Stimulated activated CD4-positive, alpha-beta T cell treated with anti-CD3 and anti-CD28 coated beads, TNF-alpha, amount 100 ng/mL, for 48 hours (primary cell): ENCODE measurements at regions not wholly inside any gene's neighbourhood (a gene's known extent, or its start where the extent isn't known, plus 50 kb on each side); places are given as distances from the start of the nearest gene placed in this dataset.
"Not testable (repeated sequence)": the region's sequence is repeated elsewhere in the genome, so short reads cannot be mapped to it uniquely, and the experiment has no call there.

Experiments
- DNase-seq, 3 donors: peaks; one replicate each; pipeline ENCODE4 v3.0.0-alpha.2; 2020; ENCODE audit warnings: low read depth in 3 of 3

DNA sequence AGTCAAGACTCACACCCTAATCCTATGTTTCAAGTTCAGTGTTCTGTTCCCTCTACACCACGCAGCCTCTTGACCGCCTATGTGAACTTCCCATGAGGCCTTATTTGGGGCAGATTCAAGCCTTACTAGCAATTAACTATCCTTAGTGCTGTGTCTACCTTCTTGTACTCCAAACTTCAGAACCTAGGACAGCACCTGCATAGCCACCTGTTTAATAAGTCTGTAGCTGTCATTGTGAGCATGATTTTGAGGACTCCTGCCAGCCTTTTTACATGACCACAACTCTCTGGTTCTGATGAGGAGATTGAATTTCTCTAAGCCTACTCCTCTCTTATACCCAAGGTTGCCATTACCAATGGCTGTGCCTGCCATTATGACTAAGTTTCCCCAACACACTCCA lies 50.8 kb upstream of the PCSK1 start:
- no peak for DNase-seq

DNA sequence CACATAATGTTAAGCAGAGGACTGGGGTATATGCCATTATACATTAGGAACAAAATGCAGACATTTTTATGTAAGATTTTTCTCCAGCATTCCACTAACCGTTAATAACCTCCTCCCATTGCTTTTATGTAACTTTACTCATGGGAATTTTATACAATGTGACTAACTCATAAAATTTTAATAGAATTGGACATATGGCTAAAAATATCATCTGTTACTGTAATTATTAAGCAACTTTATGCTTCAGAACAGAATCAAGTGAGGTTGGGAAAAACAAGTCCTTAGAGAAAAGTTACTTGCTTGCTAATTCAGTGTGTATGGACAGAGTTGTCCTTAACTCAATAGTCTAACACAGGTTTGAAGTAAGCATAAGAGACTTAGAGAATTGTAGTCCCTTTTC lies 54.8 kb upstream of the PCSK1 start:
- DNase-seq, result no peak

DNA sequence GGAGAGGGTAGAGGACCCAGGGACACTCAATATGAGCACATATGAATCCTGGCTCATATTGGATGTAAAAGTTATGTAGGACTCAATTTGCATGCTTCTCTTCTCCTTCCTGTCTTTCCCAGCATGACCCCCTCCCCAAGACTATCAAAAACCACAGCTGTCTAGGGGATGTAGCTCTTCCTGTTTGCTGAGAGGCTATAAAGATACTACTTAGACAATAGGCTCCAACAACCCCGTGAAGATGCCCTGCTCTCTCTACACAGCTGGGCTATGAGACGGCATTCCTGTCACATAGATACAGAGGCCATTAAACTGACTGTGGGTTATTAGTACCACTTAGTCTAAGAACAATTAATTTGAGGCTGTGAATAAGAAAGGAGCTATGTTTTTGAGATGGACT lies 56.5 kb upstream of the PCSK1 start:
- DNase-seq, result no peak

DNA sequence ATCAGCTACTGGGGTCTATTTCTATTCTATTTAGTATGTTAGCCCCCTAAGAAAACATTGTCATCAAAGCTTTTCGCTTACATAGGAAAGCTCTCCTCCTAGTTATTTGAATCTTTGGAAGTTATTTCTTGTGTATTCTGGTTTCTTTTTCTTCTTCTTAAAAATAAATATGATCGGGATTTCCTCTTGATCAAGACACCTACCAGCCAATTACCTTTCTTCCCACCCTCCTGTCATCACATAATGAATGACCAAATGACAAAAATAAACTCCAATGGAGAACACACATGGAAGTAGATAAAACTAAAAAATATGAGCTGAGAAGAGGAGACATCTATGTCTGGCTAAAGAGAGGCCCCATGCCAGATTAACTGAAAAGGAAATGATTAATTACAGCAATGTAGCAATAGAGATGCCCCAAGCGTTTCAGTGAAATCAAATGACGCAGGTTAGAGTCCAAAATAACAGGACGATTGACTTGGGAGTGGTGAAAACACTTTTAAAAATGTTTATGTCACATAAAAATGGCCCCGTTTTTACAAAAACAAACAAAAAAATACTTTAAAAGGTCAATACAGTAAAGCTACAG lies 59.5 kb upstream of the PCSK1 start:
- no peak for DNase-seq

DNA sequence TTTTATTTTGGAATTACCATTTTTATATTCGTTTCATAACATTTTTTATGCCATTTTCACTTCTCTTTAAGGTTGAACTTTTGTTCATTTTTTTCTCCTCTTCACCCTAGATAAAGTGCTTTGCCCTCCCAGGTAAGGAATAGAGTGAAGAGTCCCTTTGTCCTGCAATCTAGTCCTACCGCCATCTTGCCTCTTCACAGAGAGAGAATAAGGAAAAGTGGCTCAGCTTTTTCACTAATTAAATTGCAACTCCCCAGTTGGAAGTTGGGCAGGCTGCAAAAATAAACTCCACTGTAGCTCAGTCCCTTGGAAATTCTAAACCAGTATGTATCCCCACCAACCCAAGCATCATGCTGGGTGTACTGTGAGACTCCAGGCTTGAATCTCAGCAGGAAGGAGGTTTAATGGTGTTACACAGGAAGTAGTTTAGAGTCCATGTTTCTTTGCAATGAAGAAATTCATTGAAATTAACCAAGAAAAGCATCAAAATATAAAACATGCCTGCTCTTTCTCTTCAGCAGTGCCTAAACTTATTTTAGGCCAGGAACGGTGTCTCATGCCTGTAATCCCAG lies 60.3 kb upstream of the PCSK1 start:
- no peak for DNase-seq

DNA sequence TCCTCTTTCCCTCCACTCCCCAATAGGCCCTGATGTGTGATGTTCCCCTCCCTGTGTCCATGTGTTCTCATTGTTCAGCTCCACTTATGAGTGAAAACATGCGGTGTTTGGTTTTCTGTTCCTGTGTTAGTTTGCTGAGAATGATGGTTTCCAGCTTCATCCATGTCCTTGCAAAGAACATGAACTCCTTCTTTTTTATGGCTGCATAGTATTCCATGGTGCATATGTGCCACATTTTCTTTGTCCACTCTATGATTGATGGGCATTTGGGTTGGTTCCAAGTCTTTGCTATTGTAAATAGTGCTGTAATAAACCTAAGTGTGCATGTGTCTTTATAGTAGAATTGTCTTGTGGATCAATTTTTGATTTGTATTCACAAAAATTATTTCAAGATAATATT lies 62.4 kb upstream of the PCSK1 start:
- DNase-seq, result not testable (repeated sequence)

DNA sequence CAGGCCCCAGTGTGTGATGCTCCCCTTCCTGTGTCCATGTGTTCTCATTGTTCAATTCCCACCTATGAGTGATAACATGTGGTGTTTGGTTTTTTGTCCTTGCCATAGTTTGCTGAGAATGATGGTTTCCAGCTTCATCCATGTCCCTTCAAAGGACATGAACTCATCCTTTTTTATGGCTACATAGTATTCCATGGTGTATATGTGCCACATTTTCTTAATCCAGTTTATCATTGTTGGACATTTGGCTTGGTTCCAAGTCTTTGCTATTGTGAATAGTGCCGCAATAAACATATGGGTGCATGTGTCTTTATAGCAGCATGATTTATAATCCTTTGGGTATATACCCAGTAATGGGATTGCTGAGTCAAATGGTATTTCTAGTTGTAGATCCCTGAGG lies 64.0 kb upstream of the PCSK1 start:
- DNase-seq, result not testable (repeated sequence)

DNA sequence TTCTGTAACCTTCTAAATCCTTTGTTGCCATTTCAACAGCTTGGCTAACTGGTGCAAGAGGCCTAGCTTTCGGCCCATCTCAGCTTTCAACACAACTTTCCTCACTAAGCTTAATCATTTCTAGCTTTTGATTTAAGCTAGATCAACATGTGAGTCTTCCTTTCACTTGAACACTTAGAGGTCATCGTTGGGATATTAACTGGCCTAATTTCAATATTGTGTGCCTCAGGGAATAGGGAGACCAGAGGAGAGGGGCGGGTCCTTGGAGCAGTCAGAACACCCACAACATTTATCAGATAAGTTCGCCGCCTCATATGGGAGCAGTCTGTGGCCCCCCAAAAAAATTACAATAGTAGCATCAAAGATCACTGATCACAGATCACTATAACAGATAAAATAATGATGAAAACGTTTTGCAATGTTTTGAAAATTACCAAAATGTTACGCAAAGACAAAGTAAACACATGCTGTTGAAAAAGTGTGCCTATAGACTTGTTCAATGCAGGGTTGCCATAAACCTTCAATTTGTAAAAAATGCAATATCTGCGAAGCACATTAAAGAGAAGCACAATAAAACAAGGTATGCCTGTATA lies 66.8 kb upstream of the PCSK1 start:
- DNase-seq, result no peak

DNA sequence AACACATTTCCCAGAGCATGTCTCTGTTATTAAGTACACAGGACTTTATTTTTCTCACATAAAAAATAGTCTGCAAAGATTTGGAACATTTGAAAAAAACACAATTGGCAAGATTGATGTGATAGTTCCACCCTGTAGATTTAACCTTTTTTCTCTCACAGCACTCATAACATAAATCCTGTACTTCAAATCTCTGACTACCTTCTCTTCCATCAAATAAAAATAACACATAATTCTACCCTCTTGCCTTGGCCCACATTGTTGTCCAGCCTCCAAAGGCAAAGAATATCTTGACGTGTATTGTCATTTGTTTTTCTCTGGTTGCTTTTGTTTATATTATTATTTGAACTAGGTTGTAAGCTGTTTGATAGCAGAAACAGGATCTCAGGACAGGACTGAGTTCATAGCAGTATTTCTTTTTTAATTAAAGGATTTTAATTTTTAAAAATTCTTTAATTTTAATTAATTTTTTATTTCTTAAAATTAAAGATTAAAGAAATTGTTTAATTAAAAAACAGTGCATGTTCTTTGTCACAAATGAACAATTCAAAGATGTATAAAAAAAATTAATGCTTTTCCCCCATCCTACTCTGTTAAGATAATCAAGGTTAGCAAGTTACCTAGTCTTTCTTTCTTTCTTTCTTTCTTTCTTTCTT lies 69.1 kb upstream of the PCSK1 start:
- no peak for DNase-seq

DNA sequence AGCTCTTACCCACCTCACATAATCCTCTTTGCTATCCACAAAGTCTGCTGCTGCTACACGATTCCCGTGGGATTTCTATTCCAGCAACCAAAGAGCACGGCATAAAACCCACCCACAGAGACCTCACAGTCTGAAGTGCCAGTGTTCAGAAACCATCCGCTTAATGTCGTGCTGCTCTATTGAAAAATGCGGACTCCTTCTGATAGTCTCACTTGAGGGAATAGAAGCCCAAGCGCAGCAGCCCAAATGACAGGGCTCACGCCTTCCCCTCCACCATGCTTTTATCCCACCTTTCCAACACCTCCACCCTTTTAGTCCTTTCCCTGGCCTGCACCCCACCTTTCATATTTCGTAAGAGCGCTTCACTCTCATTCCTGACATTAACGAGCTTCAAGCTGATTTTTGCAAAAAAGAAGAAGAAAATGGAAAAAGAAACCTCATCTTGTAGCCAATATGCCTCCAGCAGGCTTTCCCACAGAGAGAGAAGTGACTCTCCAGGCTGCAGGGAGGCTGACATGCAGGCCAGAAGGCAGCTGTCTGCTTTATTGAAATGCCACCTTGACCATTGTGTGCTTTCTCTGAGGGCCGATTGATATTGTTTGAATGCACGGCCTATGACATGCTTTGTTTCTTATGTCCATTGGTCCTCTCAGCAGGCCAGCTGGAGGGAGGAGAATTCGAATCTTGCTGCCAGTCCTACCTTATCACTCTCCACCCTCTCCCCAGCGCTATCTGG lies 70.6 kb upstream of the PCSK1 start:
- DNase-seq, result no peak

DNA sequence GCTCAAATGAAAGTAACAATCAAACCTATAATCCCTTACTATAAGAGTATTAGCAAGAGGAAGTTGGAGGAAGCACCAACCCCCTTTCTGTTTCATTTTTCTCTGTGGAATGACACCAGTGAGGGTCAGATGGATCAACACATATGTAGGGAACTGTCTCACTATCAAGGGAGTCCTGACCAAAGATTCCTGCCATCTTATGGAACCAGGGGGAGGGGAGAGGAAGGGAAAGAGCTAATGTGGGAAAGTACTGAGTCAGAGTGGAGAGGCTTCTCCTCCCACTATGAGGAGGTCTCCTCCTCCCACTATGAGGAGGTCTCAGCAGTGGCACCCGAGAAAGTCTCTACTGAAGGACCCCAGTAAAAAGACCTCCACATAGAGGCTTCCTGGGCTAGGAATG lies 73.3 kb upstream of the PCSK1 start:
- DNase-seq, result no peak

DNA sequence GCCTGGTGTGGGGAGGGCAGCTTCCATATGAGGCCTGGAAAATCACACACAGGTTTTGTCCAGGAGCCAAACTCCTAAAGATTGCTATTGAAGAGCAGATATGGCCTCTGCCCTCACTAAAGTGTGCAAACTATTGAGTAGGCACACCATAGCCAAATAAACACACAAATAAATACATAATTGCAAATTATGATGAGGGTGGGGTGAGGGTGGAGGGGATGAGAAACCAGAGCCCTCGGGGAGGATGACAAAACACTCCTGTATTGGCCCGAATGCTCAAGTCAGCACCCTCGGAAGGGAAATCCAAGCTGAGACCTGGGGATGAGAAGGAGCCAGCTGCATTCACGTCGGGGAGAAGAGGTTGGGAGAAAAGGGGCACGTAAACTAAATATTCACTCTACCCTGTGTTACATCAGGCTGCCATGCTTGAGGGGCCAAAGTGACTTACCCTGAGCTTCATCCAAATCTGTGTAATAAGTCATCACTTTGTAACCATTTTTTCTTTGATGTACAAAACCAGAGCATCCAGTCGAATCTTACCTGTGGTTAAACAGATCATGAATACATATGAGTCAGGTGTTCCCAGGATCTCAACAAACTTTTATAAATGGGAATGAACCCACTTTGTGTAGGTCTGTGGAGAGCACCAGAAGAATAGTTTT lies 73.9 kb upstream of the PCSK1 start:
- DNase-seq, result no peak

DNA sequence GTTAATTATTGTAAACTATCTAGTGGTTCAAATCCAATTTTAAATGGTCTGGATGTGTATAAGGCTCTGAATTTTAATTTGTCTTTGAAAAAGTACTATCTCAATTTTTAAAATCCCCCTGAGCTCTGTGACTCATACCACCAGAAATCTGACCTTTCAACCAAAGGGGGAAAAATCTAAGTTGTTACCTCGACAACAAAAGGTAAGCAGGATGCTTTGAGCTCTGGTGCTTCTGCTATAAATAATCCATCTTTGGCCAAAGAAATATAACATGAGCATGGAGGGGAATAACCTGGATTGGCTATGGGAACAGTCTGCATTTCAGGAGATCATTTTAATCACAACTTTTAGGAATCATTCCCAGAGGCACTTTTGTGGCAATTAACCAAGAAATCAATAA lies 76.3 kb upstream of the PCSK1 start:
- no peak for DNase-seq

DNA sequence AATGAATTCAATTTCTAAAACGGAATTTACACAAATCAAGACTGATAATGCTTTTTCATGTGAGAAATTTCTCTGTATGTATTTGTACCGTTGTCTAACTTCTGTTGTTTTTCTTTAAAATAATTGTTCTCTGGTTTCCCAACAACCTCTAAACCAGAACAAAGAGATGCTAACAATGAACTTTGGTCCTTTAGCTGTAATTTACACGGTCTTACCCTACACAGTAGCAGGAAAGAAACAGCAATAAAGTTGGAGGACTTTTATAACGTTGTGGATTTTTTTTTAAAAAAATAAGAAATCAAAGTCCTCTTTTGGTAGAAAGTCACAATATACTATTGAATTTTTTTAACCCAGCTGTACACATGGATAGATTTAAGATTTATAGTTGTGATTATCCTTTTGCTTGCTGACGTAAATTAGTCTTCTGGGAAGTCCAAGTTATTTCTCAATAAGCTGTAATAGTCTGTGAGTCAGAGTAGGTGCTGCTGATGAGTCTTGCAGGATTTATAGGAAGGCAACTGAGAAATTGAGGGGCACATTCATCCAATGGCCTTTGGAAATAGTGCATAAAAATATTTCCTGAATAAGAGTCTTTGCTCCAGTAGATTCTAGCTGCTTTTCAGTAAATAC lies 76.8 kb upstream of the PCSK1 start:
- DNase-seq, result no peak

DNA sequence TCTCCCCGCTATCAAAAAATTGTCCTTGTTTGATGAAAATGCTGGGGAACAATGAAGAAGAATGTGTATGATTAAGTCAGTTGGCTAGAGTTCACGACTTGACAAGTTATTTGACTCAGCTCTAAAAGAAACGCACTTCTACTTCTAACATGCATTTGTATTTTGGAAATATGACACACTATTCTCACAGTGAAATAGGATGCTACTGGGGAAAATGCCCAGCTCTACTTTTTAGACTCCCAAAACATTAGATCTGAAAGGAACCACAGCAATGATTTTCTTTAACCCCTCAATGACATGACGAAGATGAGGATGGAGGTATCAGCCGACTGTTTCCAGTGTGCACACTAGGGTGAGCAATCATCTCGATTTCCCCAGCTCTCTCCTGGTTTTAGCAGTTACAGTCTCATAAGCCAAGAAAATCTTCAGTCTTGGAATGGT lies 83.6 kb upstream of the PCSK1 start:
- DNase-seq, result no peak

DNA sequence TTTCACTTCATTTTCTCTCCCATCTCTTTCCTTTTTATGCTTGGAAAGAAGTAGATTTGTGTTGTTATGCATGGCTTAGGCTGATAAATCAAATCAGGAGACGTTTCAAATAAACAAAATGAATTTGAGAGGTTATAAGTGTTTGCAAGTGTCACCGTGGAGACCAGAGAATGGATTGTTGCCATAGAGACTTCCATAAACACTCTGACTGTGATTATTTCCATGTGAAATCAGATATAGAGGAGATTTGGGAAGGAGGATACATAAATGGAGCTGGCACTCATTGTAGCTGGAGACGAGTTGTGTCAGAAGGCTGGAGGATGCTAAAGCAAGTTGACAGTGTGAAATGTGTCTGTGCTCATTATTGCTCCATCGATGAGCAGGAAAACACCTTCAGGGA lies 84.2 kb upstream of the PCSK1 start:
- DNase-seq, result no peak

DNA sequence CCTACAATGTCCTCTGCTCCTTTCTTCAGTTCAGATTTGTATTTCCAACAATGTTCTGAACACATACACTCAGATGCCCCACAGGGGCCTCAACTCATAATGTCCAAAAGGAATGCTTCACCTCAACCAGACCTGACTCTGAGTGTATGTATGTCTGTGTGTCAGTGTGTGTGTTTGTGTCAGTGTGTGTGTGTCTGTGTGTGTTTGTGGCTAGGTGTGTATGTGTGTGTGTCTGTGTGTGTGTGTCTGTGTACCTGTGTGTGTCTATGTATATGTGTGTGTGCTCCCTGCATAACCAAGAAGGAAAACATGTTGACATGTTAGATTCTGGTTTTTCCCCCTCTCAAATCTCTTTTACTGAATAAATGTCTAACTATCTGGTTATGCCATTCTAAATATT lies 87.3 kb upstream of the PCSK1 start:
- no peak for DNase-seq

DNA sequence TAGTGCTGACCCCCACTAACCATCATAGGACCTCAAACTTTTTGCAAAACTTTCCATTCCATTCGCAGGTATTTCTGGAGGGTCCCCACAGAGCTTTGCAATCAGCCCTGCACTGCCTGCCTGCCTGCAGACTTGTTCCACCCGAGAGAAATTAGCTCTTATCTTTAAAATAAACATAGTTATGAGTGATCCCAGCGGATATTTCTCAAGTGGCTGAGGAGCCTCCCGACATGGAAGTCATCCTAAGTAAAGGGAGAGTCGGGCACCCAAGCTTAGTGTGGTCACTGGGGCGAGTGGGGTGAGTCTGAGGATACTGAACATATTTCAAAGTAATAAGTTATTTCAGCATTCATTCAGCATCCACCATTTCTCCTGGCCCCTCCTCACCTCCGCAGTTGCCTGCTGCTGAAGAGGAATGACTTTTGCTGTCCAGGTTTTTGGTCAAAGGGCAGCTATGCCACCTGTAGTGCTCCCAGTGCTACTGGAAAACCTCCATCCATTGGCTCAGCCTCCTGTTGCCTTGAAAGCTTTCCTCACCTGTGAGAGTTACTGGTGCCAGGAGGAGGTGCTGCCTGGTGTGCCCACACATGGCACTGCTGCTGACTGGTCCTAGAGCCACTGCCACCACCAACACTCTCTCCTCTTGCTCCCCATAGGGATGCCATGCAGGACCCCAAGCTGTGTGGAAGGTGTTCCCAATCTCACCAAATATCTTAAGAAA lies 89.7 kb upstream of the PCSK1 start:
- DNase-seq, result no peak

DNA sequence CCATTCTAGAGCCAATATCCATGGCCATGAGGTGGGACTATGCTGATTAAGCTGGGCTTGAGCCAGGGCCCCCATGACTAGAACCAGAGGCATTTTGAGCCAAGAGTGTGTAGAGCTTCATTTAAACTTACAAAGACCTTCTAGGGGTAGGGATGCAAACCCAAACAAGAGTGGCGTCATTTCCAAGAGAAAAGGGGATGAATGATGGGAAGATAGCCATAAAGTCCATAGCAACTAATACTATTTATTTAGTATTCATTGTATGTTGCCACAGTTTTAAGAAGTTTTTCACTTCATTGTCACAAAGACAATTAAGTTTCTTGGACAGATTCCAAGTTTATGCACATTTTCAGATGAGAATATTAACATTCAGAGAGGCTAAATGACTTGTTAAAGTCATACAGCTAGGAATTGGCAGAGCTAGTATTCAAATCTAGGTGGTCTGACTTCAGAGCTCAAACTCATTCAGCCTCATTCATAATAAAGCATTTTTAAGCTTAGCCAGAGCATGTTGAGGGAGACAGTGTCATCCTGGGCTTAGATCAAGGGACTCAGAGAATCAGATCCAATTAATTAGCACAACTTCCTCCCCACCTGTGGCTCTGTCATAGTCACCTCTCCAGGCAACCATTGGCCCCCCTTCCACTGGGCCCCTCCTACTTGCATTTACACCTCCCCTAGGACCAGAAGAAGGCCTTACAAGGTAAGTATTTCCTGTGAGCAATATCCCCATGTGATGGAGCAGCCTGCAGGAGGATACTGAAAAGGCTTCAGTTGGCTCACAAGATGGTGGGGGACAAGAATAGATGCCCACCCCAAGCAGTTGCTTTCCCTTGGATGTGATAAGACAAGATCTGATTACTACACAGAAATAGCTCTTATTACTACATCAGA lies 95.0 kb upstream of the PCSK1 start:
- no peak for DNase-seq
